Neural cell (in vitro differentiated cells): ENCODE measurements at regions not wholly inside any gene's neighbourhood (a gene's known extent, or its start where the extent isn't known, plus 50 kb on each side); places are given as distances from the start of the nearest gene placed in this dataset.

ENCODE experiments used
- H2AFZ ChIP-seq: fragments of 200-600, 300-800 bp; sonication (generic), shearing (Covaris generic); 2 replicates; pipeline ENCODE4 v1.6.0; 2014; ENCODE audit warnings: low read depth, mild to moderate bottlenecking, antibody characterized with exemption, low read length, moderate library complexity
- H3F3A ChIP-seq: fragments of 200-600 bp; shearing (Covaris generic); 2 replicates; pipeline ENCODE4 v1.6.1; 2016; ENCODE audit warnings: mild to moderate bottlenecking, moderate library complexity, mixed read lengths, antibody characterized with exemption, low read length; ENCODE audit not compliant: insufficient read depth, poor library complexity, severe bottlenecking
- H3K27ac ChIP-seq: fragments of 200-600, 300-800 bp; sonication (generic), shearing (Covaris generic); 2 replicates; pipeline ENCODE4 v1.5.1; 2014; ENCODE audit warnings: mild to moderate bottlenecking, low read length, moderate library complexity
- H3K27me3 ChIP-seq: fragments of 300-800, 200-600 bp; sonication (generic), shearing (Covaris generic); 2 replicates; pipeline ENCODE4 v1.6.0; 2014; ENCODE audit warnings: mild to moderate bottlenecking, low read depth, low read length, moderate library complexity; ENCODE audit not compliant: insufficient read depth
- H3K36me3 ChIP-seq: fragments of 300-800, 200-600 bp; sonication (generic), shearing (Covaris generic); 2 replicates; pipeline ENCODE4 v1.5.1; 2014; ENCODE audit warnings: mild to moderate bottlenecking, antibody characterized with exemption, low read length, moderate library complexity; ENCODE audit not compliant: insufficient read depth
- H3K4me2 ChIP-seq: fragments of 300-800, 200-600 bp; sonication (generic), shearing (Covaris generic); 2 replicates; pipeline ENCODE4 v1.6.0; 2014; ENCODE audit warnings: mild to moderate bottlenecking, low read length
- H3K4me3 ChIP-seq: fragments of 300-800, 200-600 bp; sonication (generic), shearing (Covaris generic); 2 replicates; pipeline ENCODE4 v1.5.1; 2014; ENCODE audit warnings: mild to moderate bottlenecking, low read length, moderate library complexity
- H3K79me2 ChIP-seq: fragments of 200-600 bp; shearing (Covaris generic); replicated peaks from 2 replicates; pipeline ENCODE4 v1.6.0; 2014; ENCODE audit warnings: mild to moderate bottlenecking, low read length, moderate library complexity; ENCODE audit not compliant: insufficient read depth
- H3K9ac ChIP-seq: fragments of 300-800, 200-600 bp; sonication (generic), shearing (Covaris generic); 2 replicates; pipeline ENCODE4 v1.6.1; 2016; ENCODE audit warnings: mild to moderate bottlenecking, low read length, mixed read lengths
- H3K9me2 ChIP-seq: fragments of 200-600 bp; shearing (Covaris generic); 2 replicates; pipeline ENCODE4 v1.6.1; 2016; ENCODE audit warnings: mild to moderate bottlenecking, low read length, mixed read lengths; ENCODE audit not compliant: insufficient read depth
- H3K9me3 ChIP-seq: fragments of 200-600, 300-800 bp; sonication (generic), shearing (Covaris generic); 2 replicates; pipeline ENCODE4 v1.6.1; 2016; ENCODE audit warnings: mild to moderate bottlenecking, mixed run types, low read length, moderate library complexity, mixed read lengths
- H4K20me1 ChIP-seq: fragments of 200-600 bp; shearing (Covaris generic); 2 replicates; pipeline ENCODE4 v1.6.1; 2016; ENCODE audit warnings: mild to moderate bottlenecking, mixed run types; ENCODE audit not compliant: insufficient read depth
- EP300 ChIP-seq: fragments of 450-650 bp; conservative IDR thresholded peaks from 2 replicates; pipeline ENCODE4 v1.6.1; 2014; ENCODE audit warnings: antibody characterized with exemption, mild to moderate bottlenecking, moderate library complexity; ENCODE audit not compliant: poor library complexity, severe bottlenecking
- EZH2 ChIP-seq: fragments of 200-600, 300-800 bp; shearing (Covaris generic), sonication (generic); IDR thresholded peaks from 2 replicates; pipeline ENCODE4 v1.6.1; 2014; ENCODE audit warnings: antibody characterized with exemption, low read length, borderline replicate concordance, mild to moderate bottlenecking; ENCODE audit not compliant: insufficient read depth, poor library complexity, severe bottlenecking
- MXI1 ChIP-seq: fragments of 450-650 bp; conservative IDR thresholded peaks from 2 replicates; pipeline ENCODE4 v1.6.1; 2014; ENCODE audit warnings: antibody characterized with exemption, mild to moderate bottlenecking; ENCODE audit not compliant: poor library complexity, severe bottlenecking
- POLR2AphosphoS5 ChIP-seq: IDR thresholded peaks from 2 replicates; pipeline ENCODE4 v1.6.1; 2012
- RAD21 ChIP-seq: fragments of 450-650 bp; conservative IDR thresholded peaks from 2 replicates; pipeline ENCODE4 v1.6.1; 2014; ENCODE audit warnings: antibody characterized with exemption, mild to moderate bottlenecking, moderate library complexity
- REST ChIP-seq: IDR thresholded peaks from 2 replicates; pipeline ENCODE4 v1.6.1; 2012; ENCODE audit warnings: borderline replicate concordance
- SMC3 ChIP-seq: fragments of 450-650 bp; conservative IDR thresholded peaks from 2 replicates; pipeline ENCODE4 v1.6.1; 2014; ENCODE audit warnings: antibody characterized with exemption, mild to moderate bottlenecking, moderate library complexity; ENCODE audit not compliant: poor library complexity
- TAF1 ChIP-seq: IDR thresholded peaks from 2 replicates; pipeline ENCODE4 v1.6.1; 2012; ENCODE audit warnings: low read depth
- TF ChIP-seq, protein P1 (sequence below): fragments of 450-650 bp; IDR thresholded peaks from 2 replicates; pipeline ENCODE4 v1.5.1; 2014; ENCODE audit warnings: antibody characterized with exemption, mild to moderate bottlenecking, moderate library complexity; ENCODE audit not compliant: poor library complexity, severe bottlenecking

DNA sequence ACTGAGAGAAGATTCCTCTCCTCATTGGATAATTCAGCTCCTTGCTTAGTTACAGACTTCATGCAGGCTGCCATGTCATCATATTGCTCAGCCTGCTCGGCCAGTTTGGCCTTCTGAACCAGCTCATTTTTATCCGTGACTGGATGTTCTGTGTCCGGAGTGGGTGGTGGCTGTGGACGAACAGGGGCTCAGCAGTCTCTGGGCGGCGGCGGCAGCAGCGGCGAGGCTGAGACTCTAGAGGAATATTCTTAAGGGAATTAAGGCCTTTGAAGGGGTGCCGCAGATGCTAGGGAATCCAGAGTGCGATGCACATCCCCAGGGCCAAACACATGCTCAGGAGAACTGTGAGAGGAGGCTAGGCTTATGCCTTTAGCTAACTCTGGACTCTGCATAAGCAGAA is 97.9 kb upstream of the GYPC start:
- no peaks in the 10 kb centered on the region for H3K27me3 ChIP-seq
- H3K4me3 ChIP-seq, result no peak overlapping the region
- no peak overlapping the region for H3K9ac ChIP-seq
- no peaks in the 10 kb centered on the region for H3K79me2 ChIP-seq
- no peaks in the 10 kb centered on the region for H3K9me2 ChIP-seq
- no peak overlapping the region for H3K27ac ChIP-seq
- H3K36me3 ChIP-seq, result no peaks in the 10 kb centered on the region
- TF ChIP-seq MXI1 (no peak), RAD21 (no peak), REST (no peak), SMC3 (no peak), POLR2AphosphoS5 (no peak), EP300 (no peak), EZH2 (no peak), TAF1 (no peak)
- TF ChIP-seq, protein P1, sequence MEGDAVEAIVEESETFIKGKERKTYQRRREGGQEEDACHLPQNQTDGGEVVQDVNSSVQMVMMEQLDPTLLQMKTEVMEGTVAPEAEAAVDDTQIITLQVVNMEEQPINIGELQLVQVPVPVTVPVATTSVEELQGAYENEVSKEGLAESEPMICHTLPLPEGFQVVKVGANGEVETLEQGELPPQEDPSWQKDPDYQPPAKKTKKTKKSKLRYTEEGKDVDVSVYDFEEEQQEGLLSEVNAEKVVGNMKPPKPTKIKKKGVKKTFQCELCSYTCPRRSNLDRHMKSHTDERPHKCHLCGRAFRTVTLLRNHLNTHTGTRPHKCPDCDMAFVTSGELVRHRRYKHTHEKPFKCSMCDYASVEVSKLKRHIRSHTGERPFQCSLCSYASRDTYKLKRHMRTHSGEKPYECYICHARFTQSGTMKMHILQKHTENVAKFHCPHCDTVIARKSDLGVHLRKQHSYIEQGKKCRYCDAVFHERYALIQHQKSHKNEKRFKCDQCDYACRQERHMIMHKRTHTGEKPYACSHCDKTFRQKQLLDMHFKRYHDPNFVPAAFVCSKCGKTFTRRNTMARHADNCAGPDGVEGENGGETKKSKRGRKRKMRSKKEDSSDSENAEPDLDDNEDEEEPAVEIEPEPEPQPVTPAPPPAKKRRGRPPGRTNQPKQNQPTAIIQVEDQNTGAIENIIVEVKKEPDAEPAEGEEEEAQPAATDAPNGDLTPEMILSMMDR, result no peak
- no peak overlapping the region for H2AFZ ChIP-seq
- H3F3A ChIP-seq, result no peaks in the 10 kb centered on the region
- H3K4me2 ChIP-seq, result no peak overlapping the region
- H3K9me3 ChIP-seq, result no peaks in the 10 kb centered on the region
- H4K20me1 ChIP-seq, result no peaks in the 10 kb centered on the region

DNA sequence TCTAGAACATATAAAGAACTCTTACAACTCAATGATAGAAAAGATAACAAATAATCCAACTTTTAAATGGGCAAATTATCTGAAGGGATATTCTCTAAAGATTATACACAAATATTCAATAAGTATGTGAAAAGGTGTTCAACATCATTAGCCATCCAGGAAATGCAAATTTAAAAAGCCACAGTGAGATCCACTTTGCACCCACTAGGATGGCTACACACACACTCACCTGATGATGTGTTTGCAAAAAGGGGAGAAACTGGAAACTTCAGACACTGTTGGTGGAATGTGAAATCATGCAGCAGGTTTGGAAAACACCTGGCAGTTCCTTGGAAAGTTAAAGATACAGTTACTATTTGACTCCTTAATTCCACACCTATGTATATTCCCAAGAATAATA is 87.2 kb upstream of the GYPC start:
- Histone ChIP-seq H3K27ac (no peak overlapping the region), H3K9me2 (no peaks in the 10 kb centered on the region), H3K4me3 (no peak overlapping the region), H3K4me2 (no peak overlapping the region), H3K36me3 (no peaks in the 10 kb centered on the region), H3F3A (no peaks in the 10 kb centered on the region), H3K27me3 (no peaks in the 10 kb centered on the region), H3K9me3 (no peaks in the 10 kb centered on the region), H2AFZ (no peak overlapping the region), H4K20me1 (no peaks in the 10 kb centered on the region), H3K79me2 (no peaks in the 10 kb centered on the region), H3K9ac (no peak overlapping the region)
- no peak for TF ChIP-seq EZH2
- TF ChIP-seq TAF1, result no peak
- no peak for TF ChIP-seq REST
- TF ChIP-seq SMC3, result no peak
- TF ChIP-seq, protein P1, result no peak
- TF ChIP-seq MXI1, result no peak
- no peak for TF ChIP-seq RAD21
- no peak for TF ChIP-seq EP300
- TF ChIP-seq POLR2AphosphoS5, result no peak
